C4-2B (cell line): ENCODE measurements at regions not wholly inside any gene's neighbourhood (a gene's known extent, or its start where the extent isn't known, plus 50 kb on each side); places are given as distances from the start of the nearest gene placed in this dataset.

Experiments used
- CTCF ChIP-seq: fragments of 450-650 bp; conservative IDR thresholded peaks from 2 replicates; pipeline ENCODE4 v1.5.1; 2017; ENCODE audit warnings: mild to moderate bottlenecking
- ZFX ChIP-seq: fragments of 450-650 bp; IDR thresholded peaks from 2 replicates; pipeline ENCODE4 v1.6.1; 2017

- no peak for TF ChIP-seq CTCF
- TF ChIP-seq ZFX: no peak
These were observed 149.4 kb upstream of the CAMK1G start for GRCh38 chr1:209434066-209434465.
